ENCODE measurements at regions not wholly inside any gene's neighbourhood (a gene's known extent, or its start where the extent isn't known, plus 50 kb on each side); places are given as distances from the start of the nearest gene placed in this dataset.
"Not testable (repeated sequence)": the region's sequence is repeated elsewhere in the genome, so short reads cannot be mapped to it uniquely, and the experiment has no call there.

GRCh38 chr9:89949111-89949510, 344.3 kb downstream of the GADD45G start:
- no peak for DNase-seq (ENCODE audit: low spot score)
- Histone ChIP-seq H3K9me3 (ENCODE audit: low read depth, low read length, poor library complexity, severe bottlenecking) (no peaks in the 10 kb centered on the region), H3K36me3 (ENCODE audit: insufficient read depth, low read length, poor library complexity, severe bottlenecking) (no peaks in the 10 kb centered on the region), H3K27ac (ENCODE audit: low read depth, low read length, poor library complexity, severe bottlenecking) (no peak overlapping the region), H3K27me3 (replicated peaks; ENCODE audit: insufficient read depth, low read depth, low read length, poor library complexity) (no peaks in the 10 kb centered on the region), H3K4me1 (ENCODE audit: insufficient read depth, low read length, poor library complexity, severe bottlenecking) (no peaks in the 10 kb centered on the region), H3K4me3 (ENCODE audit: low read depth, low read length, poor library complexity, severe bottlenecking) (no peak overlapping the region)
- ChIA-PET CTCF (no interaction called here), POLR2A (ENCODE audit: low non-redundant PET) (no interaction called here)
- intact Hi-C loops (cut with micrococcal nuclease; ENCODE audit: unreplicated experiment), result no loop called here
- TF ChIP-seq CTCF (conservative IDR thresholded peaks at IDR 0.05; ENCODE audit: low read depth, low read length) (no peak), EZH2 (IDR thresholded peaks at IDR 0.05; ENCODE audit: borderline replicate concordance, low read depth, low read length, poor library complexity, severe bottlenecking) (no peak)
- BruUV-seq (replicated peaks), result no TSS peak

GRCh38 chr9:89951675-89952074, 346.9 kb downstream of the GADD45G start:
- intact Hi-C loops (cut with micrococcal nuclease; ENCODE audit: unreplicated experiment), result no loop called here
- Histone ChIP-seq H3K27ac (ENCODE audit: low read depth, low read length, poor library complexity, severe bottlenecking) (no peak overlapping the region), H3K4me1 (ENCODE audit: insufficient read depth, low read length, poor library complexity, severe bottlenecking) (no peaks in the 10 kb centered on the region), H3K36me3 (ENCODE audit: insufficient read depth, low read length, poor library complexity, severe bottlenecking) (no peaks in the 10 kb centered on the region), H3K27me3 (replicated peaks; ENCODE audit: insufficient read depth, low read depth, low read length, poor library complexity) (no peaks in the 10 kb centered on the region), H3K4me3 (ENCODE audit: low read depth, low read length, poor library complexity, severe bottlenecking) (no peak overlapping the region), H3K9me3 (ENCODE audit: low read depth, low read length, poor library complexity, severe bottlenecking) (no peaks in the 10 kb centered on the region)
- no peak for TF ChIP-seq CTCF (conservative IDR thresholded peaks at IDR 0.05; ENCODE audit: low read depth, low read length)
- no peak for TF ChIP-seq EZH2 (IDR thresholded peaks at IDR 0.05; ENCODE audit: borderline replicate concordance, low read depth, low read length, poor library complexity, severe bottlenecking)
- BruUV-seq (replicated peaks), result no TSS peak
- POLR2A ChIA-PET (ENCODE audit: low non-redundant PET), result no interaction called here
- DNase-seq (ENCODE audit: low spot score), result no peak
- CTCF ChIA-PET, result no interaction called here

- Histone ChIP-seq H3K9me3 (ENCODE audit: low read depth, low read length, poor library complexity, severe bottlenecking) (no peaks in the 10 kb centered on the region), H3K27ac (ENCODE audit: low read depth, low read length, poor library complexity, severe bottlenecking) (no peak overlapping the region), H3K4me3 (ENCODE audit: low read depth, low read length, poor library complexity, severe bottlenecking) (no peak overlapping the region), H3K27me3 (replicated peaks; ENCODE audit: insufficient read depth, low read depth, low read length, poor library complexity) (no peaks in the 10 kb centered on the region), H3K36me3 (ENCODE audit: insufficient read depth, low read length, poor library complexity, severe bottlenecking) (no peaks in the 10 kb centered on the region), H3K4me1 (ENCODE audit: insufficient read depth, low read length, poor library complexity, severe bottlenecking) (no peaks in the 10 kb centered on the region)
- TF ChIP-seq EZH2 (IDR thresholded peaks at IDR 0.05; ENCODE audit: borderline replicate concordance, low read depth, low read length, poor library complexity, severe bottlenecking) (no peak), CTCF (conservative IDR thresholded peaks at IDR 0.05; ENCODE audit: low read depth, low read length) (no peak)
- intact Hi-C loops (cut with micrococcal nuclease; ENCODE audit: unreplicated experiment), result no loop called here
- no TSS peak for BruUV-seq (replicated peaks)
- POLR2A ChIA-PET (ENCODE audit: low non-redundant PET), result no interaction called here
- CTCF ChIA-PET, result no interaction called here
- no peak for DNase-seq (ENCODE audit: low spot score)
Measured at GRCh38 chr9:89952401-89952800, 347.6 kb downstream of the GADD45G start.

GRCh38 chr9:89953263-89953662, 348.5 kb downstream of the GADD45G start:
- DNase-seq (ENCODE audit: low spot score); CTCF ChIA-PET; H3K4me1 ChIP-seq (ENCODE audit: insufficient read depth, low read length, poor library complexity, severe bottlenecking); H3K27me3 ChIP-seq (replicated peaks; ENCODE audit: insufficient read depth, low read depth, low read length, poor library complexity); H3K4me3 ChIP-seq (ENCODE audit: low read depth, low read length, poor library complexity, severe bottlenecking); H3K36me3 ChIP-seq (ENCODE audit: insufficient read depth, low read length, poor library complexity, severe bottlenecking); POLR2A ChIA-PET (ENCODE audit: low non-redundant PET); H3K27ac ChIP-seq (ENCODE audit: low read depth, low read length, poor library complexity, severe bottlenecking); H3K9me3 ChIP-seq (ENCODE audit: low read depth, low read length, poor library complexity, severe bottlenecking); intact Hi-C loops (cut with micrococcal nuclease; ENCODE audit: unreplicated experiment); BruUV-seq (replicated peaks): not testable (repeated sequence)
